ENCODE measurements at regions not wholly inside any gene's neighbourhood (a gene's known extent, or its start where the extent isn't known, plus 50 kb on each side); places are given as distances from the start of the nearest gene placed in this dataset.

GRCh38 chr15:39344662-39345141 is 236.2 kb upstream of the THBS1 start (continued):
- TF ChIP-seq ZBTB14 (CRISPR knock-in tag; IDR thresholded peaks at IDR 0.05) (no peak), NCOA2 (CRISPR knock-in tag; IDR thresholded peaks at IDR 0.05) (peak; percentile 64; the same call in 1 of the 2 replicates), PRPF4 (IDR thresholded peaks at IDR 0.05; ENCODE audit: low read depth, low read length, poor library complexity, severe bottlenecking) (no peak), SMARCC2 (IDR thresholded peaks at IDR 0.05) (no peak), THAP11 (CRISPR knock-in tag; IDR thresholded peaks at IDR 0.05) (peak; percentile 28; the same call in 1 of the 2 replicates), EP300 (IDR thresholded peaks at IDR 0.05; ENCODE audit: low read depth in 2 of 2, low read length in 2 of 2) (peak in 1 of 2 experiments; percentile 70; a peak in 2 of 4 replicates), EP300 (CRISPR knock-in tag; IDR thresholded peaks at IDR 0.05; ENCODE audit: borderline replicate concordance) (no peak), ZNF333 (CRISPR knock-in tag; IDR thresholded peaks at IDR 0.05; ENCODE audit: borderline replicate concordance) (no peak), ZNF777 (CRISPR knock-in tag; IDR thresholded peaks at IDR 0.05) (no peak), HNF4G (IDR thresholded peaks at IDR 0.05; ENCODE audit: borderline replicate concordance, low read depth, low read length) (no peak), HNF4G (CRISPR knock-in tag; IDR thresholded peaks at IDR 0.05; ENCODE audit: borderline replicate concordance, low read depth) (no peak), MED1 (CRISPR knock-in tag; IDR thresholded peaks at IDR 0.05) (peak; percentile 72), ATF7-NPFF (CRISPR knock-in tag; IDR thresholded peaks at IDR 0.05; ENCODE audit: low read depth) (no peak), HINFP (CRISPR knock-in tag; IDR thresholded peaks at IDR 0.05; ENCODE audit: low read depth) (no peak), ZNF574 (CRISPR knock-in tag; IDR thresholded peaks at IDR 0.05) (no peak)
- TF ChIP-seq, protein P1, sequence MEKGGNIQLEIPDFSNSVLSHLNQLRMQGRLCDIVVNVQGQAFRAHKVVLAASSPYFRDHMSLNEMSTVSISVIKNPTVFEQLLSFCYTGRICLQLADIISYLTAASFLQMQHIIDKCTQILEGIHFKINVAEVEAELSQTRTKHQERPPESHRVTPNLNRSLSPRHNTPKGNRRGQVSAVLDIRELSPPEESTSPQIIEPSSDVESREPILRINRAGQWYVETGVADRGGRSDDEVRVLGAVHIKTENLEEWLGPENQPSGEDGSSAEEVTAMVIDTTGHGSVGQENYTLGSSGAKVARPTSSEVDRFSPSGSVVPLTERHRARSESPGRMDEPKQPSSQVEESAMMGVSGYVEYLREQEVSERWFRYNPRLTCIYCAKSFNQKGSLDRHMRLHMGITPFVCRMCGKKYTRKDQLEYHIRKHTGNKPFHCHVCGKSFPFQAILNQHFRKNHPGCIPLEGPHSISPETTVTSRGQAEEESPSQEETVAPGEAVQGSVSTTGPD (CRISPR knock-in tag; IDR thresholded peaks at IDR 0.05): no peak
- TF ChIP-seq, protein P2, sequence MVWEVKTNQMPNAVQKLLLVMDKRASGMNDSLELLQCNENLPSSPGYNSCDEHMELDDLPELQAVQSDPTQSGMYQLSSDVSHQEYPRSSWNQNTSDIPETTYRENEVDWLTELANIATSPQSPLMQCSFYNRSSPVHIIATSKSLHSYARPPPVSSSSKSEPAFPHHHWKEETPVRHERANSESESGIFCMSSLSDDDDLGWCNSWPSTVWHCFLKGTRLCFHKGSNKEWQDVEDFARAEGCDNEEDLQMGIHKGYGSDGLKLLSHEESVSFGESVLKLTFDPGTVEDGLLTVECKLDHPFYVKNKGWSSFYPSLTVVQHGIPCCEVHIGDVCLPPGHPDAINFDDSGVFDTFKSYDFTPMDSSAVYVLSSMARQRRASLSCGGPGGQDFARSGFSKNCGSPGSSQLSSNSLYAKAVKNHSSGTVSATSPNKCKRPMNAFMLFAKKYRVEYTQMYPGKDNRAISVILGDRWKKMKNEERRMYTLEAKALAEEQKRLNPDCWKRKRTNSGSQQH (CRISPR knock-in tag; IDR thresholded peaks at IDR 0.05; ENCODE audit: low read depth): no peak
- TF ChIP-seq, protein P3, sequence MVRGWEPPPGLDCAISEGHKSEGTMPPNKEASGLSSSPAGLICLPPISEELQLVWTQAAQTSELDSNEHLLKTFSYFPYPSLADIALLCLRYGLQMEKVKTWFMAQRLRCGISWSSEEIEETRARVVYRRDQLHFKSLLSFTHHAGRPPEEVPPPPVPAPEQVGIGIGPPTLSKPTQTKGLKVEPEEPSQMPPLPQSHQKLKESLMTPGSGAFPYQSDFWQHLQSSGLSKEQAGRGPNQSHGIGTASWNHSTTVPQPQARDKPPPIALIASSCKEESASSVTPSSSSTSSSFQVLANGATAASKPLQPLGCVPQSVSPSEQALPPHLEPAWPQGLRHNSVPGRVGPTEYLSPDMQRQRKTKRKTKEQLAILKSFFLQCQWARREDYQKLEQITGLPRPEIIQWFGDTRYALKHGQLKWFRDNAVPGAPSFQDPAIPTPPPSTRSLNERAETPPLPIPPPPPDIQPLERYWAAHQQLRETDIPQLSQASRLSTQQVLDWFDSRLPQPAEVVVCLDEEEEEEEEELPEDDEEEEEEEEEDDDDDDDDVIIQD (CRISPR knock-in tag; IDR thresholded peaks at IDR 0.05; ENCODE audit: low read depth): peak; percentile 58; the same call in 1 of the 2 replicates
- TF ChIP-seq, protein P4, sequence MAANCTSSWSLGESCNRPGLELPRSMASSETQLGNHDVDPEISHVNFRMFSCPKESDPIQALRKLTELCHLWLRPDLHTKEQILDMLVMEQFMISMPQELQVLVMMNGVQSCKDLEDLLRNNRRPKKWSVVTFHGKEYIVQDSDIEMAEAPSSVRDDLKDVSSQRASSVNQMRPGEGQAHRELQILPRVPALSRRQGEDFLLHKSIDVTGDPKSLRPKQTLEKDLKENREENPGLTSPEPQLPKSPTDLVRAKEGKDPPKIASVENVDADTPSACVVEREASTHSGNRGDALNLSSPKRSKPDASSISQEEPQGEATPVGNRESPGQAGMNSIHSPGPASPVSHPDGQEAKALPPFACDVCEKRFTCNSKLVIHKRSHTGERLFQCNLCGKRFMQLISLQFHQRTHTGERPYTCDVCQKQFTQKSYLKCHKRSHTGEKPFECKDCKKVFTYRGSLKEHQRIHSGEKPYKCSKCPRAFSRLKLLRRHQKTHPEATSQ (CRISPR knock-in tag; IDR thresholded peaks at IDR 0.05; ENCODE audit: borderline replicate concordance): no peak
